HCT116 (cell line): ENCODE measurements at regions not wholly inside any gene's neighbourhood (a gene's known extent, or its start where the extent isn't known, plus 50 kb on each side); places are given as distances from the start of the nearest gene placed in this dataset.

ENCODE experiments used
- ATAC-seq: fragments of 200-7000 bp; cut with Tn5 transposase; 2 replicates; pipeline ENCODE4 v1.9.1; 2020; ENCODE audit warnings: mild to moderate bottlenecking, moderate library complexity
- BruUV-seq: library from RNA; stranded (reverse); fragments of 400-500 nt; replicated peaks from 2 replicates; lab custom pipeline; 2021; lab: Mats Ljungman, UMichigan
- CTCF ChIA-PET: fragments of 300-600 bp; sonication (Branson Sonifier 250); formaldehyde crosslinking; loops from one replicate; lab custom pipeline; 2021; ENCODE audit warnings: antibody characterized with exemption; lab: Charles Lee
- POLR2A ChIA-PET: fragments of 300-600, 350-600 bp; sonication (Branson Sonifier 250); formaldehyde crosslinking; loops from one replicate; lab custom pipeline; 2021; ENCODE audit warnings: antibody characterized with exemption; lab: Charles Lee
- RAD21 ChIA-PET, 2 experiments: fragments of 300-600 bp; sonication (Branson Sonifier 250); formaldehyde crosslinking; loops; one replicate each; lab custom pipeline; 2023; ENCODE audit warnings: low total read pairs in 2 of 2; ENCODE audit not compliant: uncharacterized antibody in 2 of 2, unreplicated experiment in 2 of 2, low non-redundant PET in 1 of 2; lab: Charles Lee
- DNase-seq: peaks from one replicate; pipeline ENCODE4 v3.0.0-alpha.2; 2010; ENCODE audit warnings: low read depth, low spot score
- H2AFZ ChIP-seq: fragments of 200-600 bp; shearing (Covaris generic), sonication (generic); 2 replicates; pipeline ENCODE4 v1.6.1; 2017; ENCODE audit warnings: low read depth, mixed run types, mixed read lengths, antibody characterized with exemption, low read length; ENCODE audit not compliant: poor library complexity, severe bottlenecking
- H3K27ac ChIP-seq: 2 replicates; pipeline ENCODE4 v1.5.1; 2012; ENCODE audit warnings: low read depth, low read length
- H3K27me3 ChIP-seq: fragments of 200-600 bp; sonication (generic); 2 replicates; pipeline ENCODE4 v1.6.1; 2016; ENCODE audit warnings: mixed run types, low read length, mixed read lengths; ENCODE audit not compliant: insufficient read depth
- H3K36me3 ChIP-seq, 2 experiments: fragments of 200-500 bp in 1 of 2; fragments of 200-600 bp in 1 of 2; sonication (Bioruptor generic) in 1 of 2; sonication (generic) in 1 of 2; 2 replicates each; pipeline versions ENCODE4 v1.5.1 to v1.6.1; 2014 to 2016; ENCODE audit warnings: low read length in 2 of 2, inconsistent platforms in 1 of 2, mixed read lengths in 1 of 2, mixed run types in 1 of 2; ENCODE audit not compliant: insufficient read depth in 2 of 2, control insufficient read depth in 1 of 2
- H3K4me1 ChIP-seq, 2 experiments: fragments of 200-600 bp in 1 of 2; sonication (generic) in 1 of 2; 2 replicates each; pipeline versions ENCODE4 v1.5.1 to v1.6.1; 2012 to 2017; ENCODE audit warnings: low read length in 2 of 2, inconsistent platforms in 1 of 2, mild to moderate bottlenecking in 1 of 2, mixed read lengths in 1 of 2, mixed run types in 1 of 2, moderate library complexity in 1 of 2; ENCODE audit not compliant: insufficient read depth in 2 of 2, control insufficient read depth in 1 of 2
- H3K4me2 ChIP-seq: fragments of 200-600 bp; sonication (generic); 2 replicates; pipeline ENCODE4 v1.6.1; 2017; ENCODE audit warnings: mixed run types, low read length, mixed read lengths
- H3K4me3 ChIP-seq, 2 experiments: fragments of 200-600 bp in 1 of 2; sonication (generic) in 1 of 2; replicated peaks in 1 of 2; 2 replicates each; pipeline ENCODE4 v1.5.1; 2011 to 2016; ENCODE audit warnings: low read length in 2 of 2, control low read depth in 1 of 2, low read depth in 1 of 2, mild to moderate bottlenecking in 1 of 2, mixed read lengths in 1 of 2, mixed run types in 1 of 2
- H3K79me2 ChIP-seq: fragments of 200-600 bp; sonication (generic); 2 replicates; pipeline ENCODE4 v1.6.1; 2017; ENCODE audit warnings: mild to moderate bottlenecking, mixed run types, low read length, moderate library complexity, mixed read lengths; ENCODE audit not compliant: insufficient read depth
- H3K9ac ChIP-seq: fragments of 200-600 bp; sonication (generic); 2 replicates; pipeline ENCODE4 v1.6.1; 2016; ENCODE audit warnings: low read length, mixed read lengths
- H3K9me2 ChIP-seq: fragments of 200-600 bp; sonication (generic), shearing (Covaris generic); 2 replicates; pipeline ENCODE4 v1.6.1; 2017; ENCODE audit warnings: mixed run types, mild to moderate bottlenecking, moderate library complexity; ENCODE audit not compliant: insufficient read depth
- H3K9me3 ChIP-seq, 2 experiments: fragments of 200-500 bp in 1 of 2; fragments of 200-600 bp in 1 of 2; sonication (Bioruptor generic) in 1 of 2; sonication (generic) in 1 of 2; 2 replicates each; pipeline ENCODE4 v1.6.1; 2014 to 2017; ENCODE audit warnings: low read length in 2 of 2, mixed read lengths in 2 of 2, inconsistent platforms in 1 of 2, low read depth in 1 of 2, mild to moderate bottlenecking in 1 of 2, mixed run types in 1 of 2, moderate library complexity in 1 of 2; ENCODE audit not compliant: control insufficient read depth in 1 of 2, insufficient read depth in 1 of 2
- H4K20me1 ChIP-seq: fragments of 200-600 bp; sonication (generic), shearing (Covaris generic); 2 replicates; pipeline ENCODE4 v1.6.1; 2017; ENCODE audit warnings: mixed run types, mild to moderate bottlenecking, moderate library complexity; ENCODE audit not compliant: insufficient read depth
- ATF3 ChIP-seq: IDR thresholded peaks from 2 replicates; pipeline ENCODE4 v1.6.1; 2012
- CBX3 ChIP-seq: IDR thresholded peaks from 2 replicates; pipeline ENCODE4 v1.6.1; 2012; ENCODE audit warnings: low read depth
- CTCF ChIP-seq, 3 experiments: fragments of 200-600 bp in 1 of 3; sonication (generic) in 1 of 3; IDR thresholded peaks in 2 of 3; conservative IDR thresholded peaks in 1 of 3; 2 replicates each; pipeline ENCODE4 v1.5.1; 2012 to 2017; ENCODE audit warnings: low read depth in 2 of 3, low read length in 2 of 3, antibody characterized with exemption in 1 of 3, borderline replicate concordance in 1 of 3, control low read depth in 1 of 3, mild to moderate bottlenecking in 1 of 3, mixed read lengths in 1 of 3, mixed run types in 1 of 3, moderate library complexity in 1 of 3; ENCODE audit not compliant: insufficient read depth in 1 of 3
- ELF1 ChIP-seq: IDR thresholded peaks from 2 replicates; pipeline ENCODE4 v1.6.1; 2012; ENCODE audit warnings: low read depth, borderline replicate concordance
- EZH2 ChIP-seq: fragments of 200-600 bp; sonication (generic); IDR thresholded peaks from 2 replicates; pipeline ENCODE4 v1.6.1; 2017; ENCODE audit warnings: antibody characterized with exemption, mixed run types
- FOSL1 ChIP-seq: IDR thresholded peaks from 2 replicates; pipeline ENCODE4 v1.6.1; 2012; ENCODE audit warnings: low read depth
- JUND ChIP-seq: IDR thresholded peaks from 2 replicates; pipeline ENCODE4 v1.6.1; 2012
- MAX ChIP-seq: IDR thresholded peaks from 2 replicates; pipeline ENCODE4 v1.6.1; 2012
- POLR2A ChIP-seq: IDR thresholded peaks from 2 replicates; pipeline ENCODE4 v1.7.0; 2011; ENCODE audit warnings: borderline replicate concordance; ENCODE audit not compliant: insufficient read depth, insufficient read length; ENCODE audit errors: extremely low read depth
- POLR2AphosphoS5 ChIP-seq: IDR thresholded peaks from 2 replicates; pipeline ENCODE4 v1.6.1; 2011; ENCODE audit warnings: mild to moderate bottlenecking, low read depth, low read length, moderate library complexity
- RAD21 ChIP-seq: IDR thresholded peaks from 2 replicates; pipeline ENCODE4 v1.6.1; 2012; ENCODE audit warnings: low read depth, mild to moderate bottlenecking
- SIN3A ChIP-seq: IDR thresholded peaks from 2 replicates; pipeline ENCODE4 v1.6.1; 2012; ENCODE audit warnings: low read depth
- SP1 ChIP-seq: IDR thresholded peaks from 2 replicates; pipeline ENCODE4 v1.6.1; 2012; ENCODE audit warnings: low read depth
- SRF ChIP-seq: IDR thresholded peaks from 2 replicates; pipeline ENCODE4 v1.6.1; 2012; ENCODE audit warnings: low read depth
- TCF7L2 ChIP-seq: IDR thresholded peaks from 2 replicates; pipeline ENCODE4 v1.7.0; 2011; ENCODE audit warnings: borderline replicate concordance, inconsistent platforms; ENCODE audit not compliant: insufficient read depth, insufficient read length; ENCODE audit errors: extremely low read depth
- YY1 ChIP-seq: IDR thresholded peaks from 2 replicates; pipeline ENCODE4 v1.6.1; 2011; ENCODE audit warnings: low read length, low read depth, moderate library complexity, mild to moderate bottlenecking; ENCODE audit not compliant: insufficient replicate concordance; ENCODE audit errors: extremely low read depth
- ZFX ChIP-seq: fragments of 450-650 bp; IDR thresholded peaks from 2 replicates; pipeline ENCODE4 v1.6.1; 2017
- intact Hi-C: fragments of 100-400 bp; cut with micrococcal nuclease; formaldehyde crosslinking; loops from 2 replicates; pipeline ENCODE4 v1.10.0; 2022

- TF ChIP-seq SIN3A (no peak), POLR2AphosphoS5 (no peak), CBX3 (no peak), ATF3 (no peak), ZFX (no peak), FOSL1 (no peak)
Observed at GRCh38 chr14:43169722-43170121, 1337.4 kb downstream of the FSCB start (continued).

- CTCF ChIA-PET: no interaction called here
- Histone ChIP-seq H3K27ac (no peak overlapping the region), H3K9me2 (no peaks in the 10 kb centered on the region), H3K36me3 (no peaks in the 10 kb centered on the region), H3K27me3 (no peaks in the 10 kb centered on the region), H3K4me3 (no peak overlapping the region), H3K9me3 (peaks cover 2 to 5% of the 10 kb centered on the region in 2 experiments; a peak in 2 of 4 replicates), H4K20me1 (no peaks in the 10 kb centered on the region), H3K4me1 (no peaks in the 10 kb centered on the region), H3K9ac (no peak overlapping the region), H3K4me2 (no peak overlapping the region), H2AFZ (no peak overlapping the region), H3K79me2 (no peaks in the 10 kb centered on the region)
- no peak for TF ChIP-seq SIN3A
- TF ChIP-seq POLR2A: no peak
- no peak for TF ChIP-seq TCF7L2
- TF ChIP-seq CBX3: no peak
- TF ChIP-seq ELF1: no peak
- no peak for TF ChIP-seq ZFX
- TF ChIP-seq SRF: no peak
- TF ChIP-seq ATF3: no peak
- TF ChIP-seq YY1: no peak
- TF ChIP-seq CTCF (IDR thresholded peaks at IDR 0.05 in 2 of 3, conservative IDR thresholded peaks at IDR 0.05 in 1 of 3; ENCODE audit: borderline replicate concordance in 1 of 3, insufficient read depth in 1 of 3, low read depth in 2 of 3, low read length in 2 of 3): no peak
- TF ChIP-seq MAX: no peak
- no peak for TF ChIP-seq EZH2
- TF ChIP-seq POLR2AphosphoS5: no peak
- no peak for TF ChIP-seq RAD21
- no peak for TF ChIP-seq SP1
- no peak for TF ChIP-seq JUND
- BruUV-seq: no TSS peak
- no peak for ATAC-seq
- RAD21 ChIA-PET: no interaction called here
- intact Hi-C loops: no loop called here
- POLR2A ChIA-PET: no interaction called here
- no peak for DNase-seq
Observed at GRCh38 chr14:43168371-43168925, 1338.6 kb downstream of the FSCB start.
